ENCODE measurements at regions not wholly inside any gene's neighbourhood (a gene's known extent, or its start where the extent isn't known, plus 50 kb on each side); places are given as distances from the start of the nearest gene placed in this dataset.

- Mint-ChIP-seq H3K27ac (no peak overlapping the region), H3K36me3 (ENCODE audit: insufficient read depth) (no peaks in the 10 kb centered on the region)
- TF ChIP-seq CTCF (IDR thresholded peaks at IDR 0.05; ENCODE audit: unreplicated experiment) = no peak
Measured at GRCh38 chr20:48298433-48298832, 513.2 kb upstream of the SULF2 start.

GRCh38 chr20:48295966-48296421, 510.7 kb upstream of the SULF2 start:
- Mint-ChIP-seq H3K4me1 (ENCODE audit: low read depth) (peaks cover 30% of the 10 kb centered on the region), H3K4me3 (ENCODE audit: low read depth) (no peak overlapping the region), H3K27ac (peak overlapping the region; percentile 93), H3K36me3 (ENCODE audit: insufficient read depth) (no peaks in the 10 kb centered on the region), H3K9me3 (ENCODE audit: low read depth) (no peaks in the 10 kb centered on the region), H3K27me3 (peaks cover 3% of the 10 kb centered on the region)
- no peak for DNase-seq (ENCODE audit: low spot score, unreplicated experiment)
- TF ChIP-seq CTCF (IDR thresholded peaks at IDR 0.05; ENCODE audit: unreplicated experiment) = no peak

More at GRCh38 chr20:48298433-48298832, 513.2 kb upstream of the SULF2 start:
- H3K4me1 Mint-ChIP-seq (ENCODE audit: low read depth) = peaks cover 20% of the 10 kb centered on the region
- peaks cover 3% of the 10 kb centered on the region for H3K27me3 Mint-ChIP-seq
- H3K9me3 Mint-ChIP-seq (ENCODE audit: low read depth) = no peaks in the 10 kb centered on the region
- H3K4me3 Mint-ChIP-seq (ENCODE audit: low read depth) = no peak overlapping the region
- no peak for DNase-seq (ENCODE audit: low spot score, unreplicated experiment)

GRCh38 chr20:48295445-48295903, 510.2 kb upstream of the SULF2 start:
- no peaks in the 10 kb centered on the region for H3K36me3 Mint-ChIP-seq (ENCODE audit: insufficient read depth)
- H3K27ac Mint-ChIP-seq = peak overlapping the region; percentile 93
- H3K27me3 Mint-ChIP-seq = peaks cover 3% of the 10 kb centered on the region
- no peak overlapping the region for H3K4me3 Mint-ChIP-seq (ENCODE audit: low read depth)
- peak; percentile 33 for TF ChIP-seq CTCF (IDR thresholded peaks at IDR 0.05; ENCODE audit: unreplicated experiment)
- peaks cover 29% of the 10 kb centered on the region for H3K4me1 Mint-ChIP-seq (ENCODE audit: low read depth)
- H3K9me3 Mint-ChIP-seq (ENCODE audit: low read depth) = no peaks in the 10 kb centered on the region
- DNase-seq (ENCODE audit: low spot score, unreplicated experiment) = no peak

GRCh38 chr20:48294942-48295341, 509.7 kb upstream of the SULF2 start:
- peak overlapping the region; percentile 93 for H3K27ac Mint-ChIP-seq
- H3K4me1 Mint-ChIP-seq (ENCODE audit: low read depth) = peaks cover 28% of the 10 kb centered on the region
- no peak for TF ChIP-seq CTCF (IDR thresholded peaks at IDR 0.05; ENCODE audit: unreplicated experiment)
- H3K36me3 Mint-ChIP-seq (ENCODE audit: insufficient read depth) = no peaks in the 10 kb centered on the region
- no peaks in the 10 kb centered on the region for H3K9me3 Mint-ChIP-seq (ENCODE audit: low read depth)
- H3K4me3 Mint-ChIP-seq (ENCODE audit: low read depth) = no peak overlapping the region
- no peak for DNase-seq (ENCODE audit: low spot score, unreplicated experiment)
- peaks cover 6% of the 10 kb centered on the region for H3K27me3 Mint-ChIP-seq

- no peak for DNase-seq (ENCODE audit: low spot score, unreplicated experiment)
- H3K27ac Mint-ChIP-seq = peak overlapping the region; percentile 53
- H3K4me3 Mint-ChIP-seq (ENCODE audit: low read depth) = no peak overlapping the region
- no peaks in the 10 kb centered on the region for H3K36me3 Mint-ChIP-seq (ENCODE audit: insufficient read depth)
- H3K27me3 Mint-ChIP-seq = peaks cover 9% of the 10 kb centered on the region
- no peaks in the 10 kb centered on the region for H3K9me3 Mint-ChIP-seq (ENCODE audit: low read depth)
- TF ChIP-seq CTCF (IDR thresholded peaks at IDR 0.05; ENCODE audit: unreplicated experiment) = no peak
- H3K4me1 Mint-ChIP-seq (ENCODE audit: low read depth) = peaks cover 28% of the 10 kb centered on the region
Measured at GRCh38 chr20:48294196-48294595, 508.9 kb upstream of the SULF2 start.

Measured in progenitor cell of endocrine pancreas (in vitro differentiated cells).